ENCODE measurements at regions not wholly inside any gene's neighbourhood (a gene's known extent, or its start where the extent isn't known, plus 50 kb on each side); places are given as distances from the start of the nearest gene placed in this dataset.

DNA sequence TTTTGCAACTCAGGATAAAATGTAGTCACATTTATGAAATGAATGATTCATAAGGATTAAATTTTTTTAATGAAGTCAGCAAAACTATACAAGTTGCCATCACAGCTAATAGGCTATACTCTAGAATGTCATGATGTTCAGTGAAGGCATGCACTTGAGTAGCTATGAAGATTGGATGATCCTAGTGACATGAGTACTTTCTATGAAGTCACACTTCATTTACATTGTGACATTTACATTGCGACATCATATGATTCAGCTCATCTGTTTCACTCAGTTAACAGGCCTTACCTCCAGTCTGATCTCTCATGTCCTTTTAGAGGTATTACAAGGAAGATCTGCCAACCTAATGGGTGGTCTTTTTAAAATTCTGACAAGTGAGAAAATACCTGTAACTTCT is 82.7 kb upstream of the FGF13 start:
- TF ChIP-seq YY1 (IDR thresholded peaks at IDR 0.05) (no peak), RXRA (IDR thresholded peaks at IDR 0.05) (no peak), SP1 (IDR thresholded peaks at IDR 0.05) (no peak), RAD21 (IDR thresholded peaks at IDR 0.05) (no peak)
- TF ChIP-seq, protein P1, sequence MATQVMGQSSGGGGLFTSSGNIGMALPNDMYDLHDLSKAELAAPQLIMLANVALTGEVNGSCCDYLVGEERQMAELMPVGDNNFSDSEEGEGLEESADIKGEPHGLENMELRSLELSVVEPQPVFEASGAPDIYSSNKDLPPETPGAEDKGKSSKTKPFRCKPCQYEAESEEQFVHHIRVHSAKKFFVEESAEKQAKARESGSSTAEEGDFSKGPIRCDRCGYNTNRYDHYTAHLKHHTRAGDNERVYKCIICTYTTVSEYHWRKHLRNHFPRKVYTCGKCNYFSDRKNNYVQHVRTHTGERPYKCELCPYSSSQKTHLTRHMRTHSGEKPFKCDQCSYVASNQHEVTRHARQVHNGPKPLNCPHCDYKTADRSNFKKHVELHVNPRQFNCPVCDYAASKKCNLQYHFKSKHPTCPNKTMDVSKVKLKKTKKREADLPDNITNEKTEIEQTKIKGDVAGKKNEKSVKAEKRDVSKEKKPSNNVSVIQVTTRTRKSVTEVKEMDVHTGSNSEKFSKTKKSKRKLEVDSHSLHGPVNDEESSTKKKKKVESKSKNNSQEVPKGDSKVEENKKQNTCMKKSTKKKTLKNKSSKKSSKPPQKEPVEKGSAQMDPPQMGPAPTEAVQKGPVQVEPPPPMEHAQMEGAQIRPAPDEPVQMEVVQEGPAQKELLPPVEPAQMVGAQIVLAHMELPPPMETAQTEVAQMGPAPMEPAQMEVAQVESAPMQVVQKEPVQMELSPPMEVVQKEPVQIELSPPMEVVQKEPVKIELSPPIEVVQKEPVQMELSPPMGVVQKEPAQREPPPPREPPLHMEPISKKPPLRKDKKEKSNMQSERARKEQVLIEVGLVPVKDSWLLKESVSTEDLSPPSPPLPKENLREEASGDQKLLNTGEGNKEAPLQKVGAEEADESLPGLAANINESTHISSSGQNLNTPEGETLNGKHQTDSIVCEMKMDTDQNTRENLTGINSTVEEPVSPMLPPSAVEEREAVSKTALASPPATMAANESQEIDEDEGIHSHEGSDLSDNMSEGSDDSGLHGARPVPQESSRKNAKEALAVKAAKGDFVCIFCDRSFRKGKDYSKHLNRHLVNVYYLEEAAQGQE (IDR thresholded peaks at IDR 0.05): no peak
- TF ChIP-seq, protein P2, sequence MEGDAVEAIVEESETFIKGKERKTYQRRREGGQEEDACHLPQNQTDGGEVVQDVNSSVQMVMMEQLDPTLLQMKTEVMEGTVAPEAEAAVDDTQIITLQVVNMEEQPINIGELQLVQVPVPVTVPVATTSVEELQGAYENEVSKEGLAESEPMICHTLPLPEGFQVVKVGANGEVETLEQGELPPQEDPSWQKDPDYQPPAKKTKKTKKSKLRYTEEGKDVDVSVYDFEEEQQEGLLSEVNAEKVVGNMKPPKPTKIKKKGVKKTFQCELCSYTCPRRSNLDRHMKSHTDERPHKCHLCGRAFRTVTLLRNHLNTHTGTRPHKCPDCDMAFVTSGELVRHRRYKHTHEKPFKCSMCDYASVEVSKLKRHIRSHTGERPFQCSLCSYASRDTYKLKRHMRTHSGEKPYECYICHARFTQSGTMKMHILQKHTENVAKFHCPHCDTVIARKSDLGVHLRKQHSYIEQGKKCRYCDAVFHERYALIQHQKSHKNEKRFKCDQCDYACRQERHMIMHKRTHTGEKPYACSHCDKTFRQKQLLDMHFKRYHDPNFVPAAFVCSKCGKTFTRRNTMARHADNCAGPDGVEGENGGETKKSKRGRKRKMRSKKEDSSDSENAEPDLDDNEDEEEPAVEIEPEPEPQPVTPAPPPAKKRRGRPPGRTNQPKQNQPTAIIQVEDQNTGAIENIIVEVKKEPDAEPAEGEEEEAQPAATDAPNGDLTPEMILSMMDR (IDR thresholded peaks at IDR 0.05; ENCODE audit: low read depth, low read length, missing input control): no peak
